Eye (tissue), 1 donor: ENCODE measurements at regions not wholly inside any gene's neighbourhood (a gene's known extent, or its start where the extent isn't known, plus 50 kb on each side); places are given as distances from the start of the nearest gene placed in this dataset.
A peak's percentile ranks its signal among the peaks of the same experiment; 100 is the strongest.

Experiments used
- DNase-seq: peaks from one replicate; pipeline ENCODE4 v3.0.0-alpha.2; 2015

DNA sequence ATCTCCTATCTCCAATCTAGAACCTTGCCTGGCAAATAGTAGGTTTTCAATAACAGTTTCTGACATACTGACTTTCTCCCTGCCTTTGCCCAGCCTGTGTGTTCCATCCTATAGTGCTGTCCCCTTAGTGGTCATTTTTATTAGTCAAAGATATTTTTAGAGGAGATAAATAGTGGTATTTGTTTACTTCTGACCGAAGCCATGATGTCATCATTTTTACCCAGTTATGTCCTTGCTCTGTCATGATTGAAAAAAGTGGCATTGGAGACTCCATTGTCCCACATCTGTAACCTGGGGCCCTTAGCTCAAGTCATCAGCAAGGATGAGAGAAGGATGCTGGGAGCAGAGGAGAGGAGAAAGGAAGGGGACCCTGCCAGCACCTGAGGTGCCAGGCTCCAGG lies 80.6 kb upstream of the ATP2B2 start:
- no peak for DNase-seq

GRCh38 chr3:10594915-10595314 lies 89.5 kb upstream of the ATP2B2 start:
- peak; percentile 94 for DNase-seq

DNA sequence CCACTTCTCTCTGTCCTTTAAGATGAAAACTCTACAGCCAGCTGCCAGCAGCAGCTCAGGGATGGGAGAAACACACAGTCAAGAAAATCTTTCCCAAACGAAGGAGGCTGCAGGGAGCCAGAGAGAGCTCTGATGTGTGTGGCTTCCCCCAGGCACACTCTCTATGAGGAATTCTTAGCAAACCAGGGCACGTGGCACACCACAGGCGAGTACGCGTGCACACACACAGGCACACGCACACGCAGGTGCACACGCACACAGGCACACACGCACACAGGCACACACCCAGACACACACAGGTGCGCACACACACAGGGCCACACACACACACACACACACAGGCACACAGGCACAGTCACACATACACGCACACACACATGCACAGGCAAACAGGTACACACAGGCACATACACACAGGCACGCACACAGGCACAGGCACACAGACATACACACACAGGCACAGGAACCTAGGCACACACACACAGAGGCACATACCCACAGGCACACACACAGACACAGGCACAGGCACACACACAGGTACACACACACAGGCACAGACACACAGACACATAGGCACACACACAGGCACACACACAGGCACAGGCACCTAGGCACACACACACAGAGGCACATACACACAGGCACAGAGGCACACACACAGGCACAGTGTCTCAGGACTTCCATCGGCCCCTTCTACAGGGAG lies 91.5 kb upstream of the ATP2B2 start:
- DNase-seq = no peak

- no peak for DNase-seq
Measured at GRCh38 chr3:10597733-10598132, 92.3 kb upstream of the ATP2B2 start.

- no peak for DNase-seq
Measured at GRCh38 chr3:10599017-10599416, 93.6 kb upstream of the ATP2B2 start.

- no peak for DNase-seq
Measured at GRCh38 chr3:10599444-10599843, 94.1 kb upstream of the ATP2B2 start.

GRCh38 chr3:10600296-10600714 lies 94.9 kb upstream of the ATP2B2 start:
- no peak for DNase-seq

GRCh38 chr3:10600726-10601125 lies 95.3 kb upstream of the ATP2B2 start:
- DNase-seq = no peak

- no peak for DNase-seq
Measured at GRCh38 chr3:10601151-10601856, 95.9 kb upstream of the ATP2B2 start.

DNA sequence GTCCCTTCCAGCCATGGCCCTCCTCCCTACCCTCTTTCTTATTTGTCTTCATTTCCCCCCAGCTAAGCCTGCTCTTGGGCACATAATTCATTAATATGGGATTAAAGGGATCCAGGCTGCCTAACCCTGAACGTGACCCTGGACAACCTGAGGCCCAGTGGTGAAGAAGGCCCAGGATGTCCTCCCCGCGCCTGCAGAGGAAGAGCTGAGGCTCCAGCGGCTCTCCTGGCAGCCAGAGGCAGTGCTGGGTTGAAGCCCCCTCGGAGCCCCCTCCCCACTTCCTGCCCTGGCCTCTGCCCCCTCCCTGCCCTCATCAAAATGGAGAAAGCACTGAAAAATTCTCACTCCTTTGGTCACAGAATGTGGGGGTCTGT lies 96.5 kb upstream of the ATP2B2 start:
- no peak for DNase-seq

DNA sequence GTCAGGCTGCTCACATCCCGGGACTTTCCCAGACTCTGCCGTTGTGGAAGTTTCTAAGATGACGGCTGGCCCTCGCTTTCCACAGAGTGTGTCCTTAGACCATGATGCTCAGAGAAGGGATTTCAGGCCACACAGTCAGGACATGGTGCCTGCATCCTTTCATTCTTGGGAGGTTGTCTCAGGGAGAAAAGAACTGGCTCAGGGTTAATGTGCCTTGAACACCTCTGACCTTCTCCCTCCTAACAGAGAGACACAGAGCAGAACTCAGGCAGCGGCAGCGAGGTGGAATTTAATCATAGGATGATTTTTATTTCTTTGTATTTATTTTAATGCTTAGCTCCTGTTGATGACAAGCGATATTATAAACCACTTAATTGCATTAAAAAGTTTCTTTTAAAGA lies 96.9 kb upstream of the ATP2B2 start:
- DNase-seq = peak; percentile 37

DNA sequence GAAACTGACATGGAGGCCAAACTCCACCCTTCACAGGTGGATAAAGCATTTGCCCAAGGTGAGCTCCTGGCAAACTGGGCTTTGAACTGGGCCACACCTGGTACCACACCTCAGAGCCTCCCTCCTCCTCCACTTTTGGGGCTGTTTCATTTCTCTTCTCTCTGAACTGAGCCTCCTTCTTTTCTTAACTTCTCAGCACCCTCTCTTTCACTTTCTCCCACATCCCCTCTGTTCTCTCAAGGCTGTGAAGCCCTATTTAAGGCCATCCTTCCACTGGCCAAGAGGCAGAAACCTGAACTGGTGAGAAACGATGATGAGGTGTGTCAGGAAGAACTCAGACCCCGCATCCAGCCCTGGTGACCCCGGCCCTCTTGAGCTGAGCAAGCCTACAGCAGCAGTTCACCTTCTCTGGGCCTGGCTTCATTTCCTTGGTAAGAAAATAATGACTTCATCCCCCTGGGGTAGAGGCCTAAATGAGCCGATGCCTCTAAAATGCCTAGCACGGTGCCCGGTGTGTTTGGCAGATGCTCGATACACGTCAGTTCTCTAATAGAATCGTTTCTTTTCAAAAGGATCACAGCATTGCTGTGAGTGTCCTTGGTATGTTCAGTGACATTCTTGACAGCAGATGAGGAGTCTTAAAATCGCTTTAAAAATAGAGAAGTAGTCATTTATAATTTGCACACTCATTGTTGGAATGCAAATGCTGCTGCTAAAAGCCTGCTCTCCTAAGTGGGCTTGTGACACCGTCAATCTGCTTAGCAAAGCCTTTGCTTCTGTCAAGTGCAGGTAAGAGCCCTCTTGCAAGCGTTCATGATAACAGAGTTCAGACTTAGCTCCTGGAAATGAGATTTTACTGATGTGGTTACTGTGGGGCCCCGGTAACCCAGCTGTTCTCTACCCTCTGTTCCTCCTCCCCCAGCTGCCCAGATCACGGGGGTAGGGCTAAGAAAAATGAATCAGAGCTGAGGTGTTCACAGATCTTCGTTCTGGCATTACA lies 97.7 kb upstream of the ATP2B2 start:
- DNase-seq = no peak

- DNase-seq = no peak
Measured at GRCh38 chr3:10609134-10609533, 103.7 kb upstream of the ATP2B2 start.

DNA sequence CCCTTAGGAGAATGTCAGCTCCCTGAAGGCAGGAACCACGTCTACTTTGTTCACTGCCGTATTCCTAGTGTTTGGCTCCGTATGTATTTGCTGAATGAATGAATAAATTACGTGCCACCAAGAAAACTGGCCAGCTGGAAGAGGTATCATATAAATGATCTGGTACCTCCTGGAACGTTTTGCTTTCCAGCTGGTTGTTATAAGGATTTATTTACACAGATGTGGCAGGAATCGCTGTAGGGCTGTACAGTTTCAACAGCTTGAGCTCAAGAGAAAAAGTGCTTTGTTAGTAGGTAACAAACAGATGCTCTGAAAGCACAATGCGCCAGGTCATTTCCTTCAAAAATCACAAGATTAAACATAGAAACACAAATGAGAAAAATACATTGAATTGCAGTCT lies 108.8 kb upstream of the ATP2B2 start:
- no peak for DNase-seq

DNA sequence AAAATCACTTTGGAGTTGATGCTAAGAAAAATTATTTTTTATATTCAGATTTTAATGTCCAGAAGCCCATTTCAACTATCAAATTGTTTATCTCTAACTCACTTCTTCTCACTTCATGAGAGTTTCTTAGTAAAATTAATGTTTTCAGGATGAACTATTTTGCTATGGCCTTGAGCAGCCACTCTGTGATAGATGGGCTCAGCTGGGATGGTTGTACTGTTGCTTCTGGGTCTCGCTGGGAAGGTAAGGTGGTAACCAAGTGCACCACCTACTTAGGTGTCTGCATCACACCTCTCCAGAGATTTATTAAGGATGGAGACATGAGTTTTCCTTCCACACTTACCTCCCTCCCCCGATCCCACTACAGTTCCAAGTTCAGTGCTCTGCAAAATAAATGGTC lies 110.3 kb upstream of the ATP2B2 start:
- no peak for DNase-seq

DNA sequence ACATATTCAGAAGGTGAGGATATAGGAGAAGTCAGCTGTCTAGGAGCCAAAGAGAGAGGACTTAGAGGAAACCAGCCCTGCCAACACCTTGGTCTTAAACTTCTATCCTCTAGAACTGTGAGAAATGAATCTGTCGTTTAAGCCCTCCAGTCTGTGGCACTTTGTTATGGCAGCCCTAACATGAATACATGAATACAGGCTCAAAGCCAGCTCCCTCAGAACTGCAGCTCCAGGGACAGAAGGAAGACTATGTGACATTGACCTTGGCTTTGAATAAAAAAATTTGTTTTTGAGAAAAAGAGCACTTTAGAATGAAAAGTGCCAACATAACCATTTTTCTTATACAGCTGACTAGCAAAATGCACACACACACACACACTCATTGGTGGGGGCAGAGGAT lies 110.9 kb upstream of the ATP2B2 start:
- DNase-seq = no peak

- DNase-seq = no peak
Measured at GRCh38 chr3:10619989-10620832, 114.8 kb upstream of the ATP2B2 start.

- DNase-seq = no peak
Measured at GRCh38 chr3:10620833-10621082, 115.4 kb upstream of the ATP2B2 start.

GRCh38 chr3:10623578-10624275 lies 118.3 kb upstream of the ATP2B2 start:
- DNase-seq = no peak

DNA sequence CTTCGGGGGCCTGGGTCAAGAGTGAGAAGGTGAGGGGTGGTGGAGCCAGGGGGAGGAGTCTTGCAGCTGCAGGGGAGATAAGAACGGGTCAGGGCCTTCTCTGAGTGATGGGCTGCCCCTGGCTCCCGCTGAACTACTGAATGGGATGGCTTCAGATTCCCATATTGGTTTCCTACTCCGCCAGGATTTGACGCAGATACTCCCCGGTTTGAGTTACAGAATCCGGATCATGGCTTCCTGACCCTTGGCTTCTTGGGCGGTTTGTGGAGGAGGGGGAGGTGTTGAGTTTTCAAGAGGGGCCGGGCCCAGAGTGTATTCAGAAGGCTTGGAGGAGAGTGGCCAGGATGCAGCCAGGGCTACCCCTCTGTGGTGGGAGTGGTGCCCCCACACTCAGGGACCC lies 119.9 kb upstream of the ATP2B2 start:
- DNase-seq = no peak

GRCh38 chr3:10627884-10628572 lies 122.6 kb upstream of the ATP2B2 start:
- DNase-seq = no peak
